Dendritic cell treated with granulocyte-macrophage colony-stimulating factor and Interleukin-4, amounts not matched to agents 40 ng/mL and 50 ng/mL, for 4 days (primary cell): ENCODE measurements at regions not wholly inside any gene's neighbourhood (a gene's known extent, or its start where the extent isn't known, plus 50 kb on each side); places are given as distances from the start of the nearest gene placed in this dataset.
A peak's percentile ranks its signal among the peaks of the same experiment; 100 is the strongest.

ENCODE experiments used
- H3K27ac Mint-ChIP-seq: one replicate; pipeline ENCODE4 v1.8.0; 2022; ENCODE audit warnings: mild to moderate bottlenecking, mixed read lengths
- H3K27me3 Mint-ChIP-seq: one replicate; pipeline ENCODE4 v1.8.0; 2022; ENCODE audit warnings: mild to moderate bottlenecking, mixed read lengths
- H3K36me3 Mint-ChIP-seq: one replicate; pipeline ENCODE4 v1.8.0; 2022; ENCODE audit warnings: low read depth, mixed read lengths
- H3K4me1 Mint-ChIP-seq: one replicate; pipeline ENCODE4 v1.8.0; 2022; ENCODE audit warnings: low read depth, mixed read lengths
- H3K4me3 Mint-ChIP-seq: one replicate; pipeline ENCODE4 v1.8.0; 2022; ENCODE audit warnings: mild to moderate bottlenecking, moderate library complexity, mixed read lengths
- H3K9me3 Mint-ChIP-seq: one replicate; pipeline ENCODE4 v1.8.0; 2022; ENCODE audit warnings: mixed read lengths
- intact Hi-C: fragments of 100-400 bp; cut with micrococcal nuclease; formaldehyde crosslinking; loops from one replicate; pipeline ENCODE4 v1.15.0; 2022

DNA sequence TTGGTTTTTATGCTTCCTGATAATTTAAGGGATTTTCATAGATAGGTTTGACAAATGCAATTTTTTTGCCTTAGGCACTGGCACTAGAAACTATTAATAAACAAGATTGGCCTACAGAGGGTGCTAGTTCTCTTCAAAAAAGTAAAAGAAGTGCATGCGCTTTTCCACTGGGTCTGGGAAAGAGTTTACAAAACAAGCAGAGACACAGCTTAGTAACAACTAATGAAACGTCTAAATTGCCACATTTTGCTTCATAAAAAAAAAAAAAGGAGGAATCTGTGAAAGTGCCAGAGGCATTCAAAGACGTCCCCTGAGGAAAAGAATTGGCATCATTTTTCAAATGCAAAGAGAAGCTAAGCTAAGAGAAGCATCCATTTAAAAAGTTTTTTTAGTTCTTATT lies 58.3 kb upstream of the EEA1 start:
- Mint-ChIP-seq H3K27me3 (no peaks in the 10 kb centered on the region), H3K4me3 (peak overlapping the region; percentile 42), H3K27ac (peak overlapping the region; percentile 92), H3K4me1 (peaks cover 8% of the 10 kb centered on the region), H3K36me3 (no peaks in the 10 kb centered on the region), H3K9me3 (no peaks in the 10 kb centered on the region)
- intact Hi-C loops = loop anchor here (2.0 to 5.0 kb wide), 5 partner anchors 110 to 1115 kb away; partner anchors contain the start of gene NUDT4

DNA sequence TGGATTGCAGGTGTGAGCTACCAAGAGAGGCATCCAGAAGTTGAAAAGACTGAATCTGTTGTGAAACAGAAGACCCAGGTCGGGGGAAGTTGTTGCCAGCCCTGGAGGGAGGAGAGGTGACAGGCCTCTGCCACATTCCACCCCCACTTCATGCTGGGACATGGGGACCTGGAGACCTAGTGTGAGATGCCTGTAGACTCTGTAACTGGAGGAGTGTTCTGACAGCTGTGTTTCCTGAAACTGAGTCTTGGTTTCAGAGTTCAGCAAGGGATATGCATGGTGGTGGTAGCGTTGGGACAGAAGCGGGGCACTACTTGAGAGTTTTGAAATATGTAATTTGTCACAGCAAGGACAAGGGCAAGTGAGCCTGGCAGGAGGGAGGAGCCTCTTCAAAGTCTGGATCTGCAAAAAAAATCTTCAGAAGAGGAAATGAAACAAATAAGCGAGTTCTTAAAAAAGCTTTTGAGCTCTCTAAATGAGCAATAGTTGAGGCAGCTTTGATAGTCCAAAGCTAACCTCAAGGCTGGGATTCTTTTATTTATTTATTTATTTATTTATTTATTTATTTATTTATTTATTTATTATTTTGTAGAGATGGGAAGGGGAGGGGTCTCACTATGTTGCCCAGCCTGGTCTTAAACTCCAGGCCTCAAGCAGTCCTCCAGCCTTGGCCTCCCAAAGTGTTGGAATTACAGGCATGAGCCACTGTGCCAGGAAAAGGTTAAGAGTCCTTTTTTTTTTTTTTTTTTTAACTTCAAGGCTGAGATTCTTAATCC lies 58.9 kb upstream of the EEA1 start:
- H3K27ac Mint-ChIP-seq = peak overlapping the region; percentile 92
- no peaks in the 10 kb centered on the region for H3K9me3 Mint-ChIP-seq
- intact Hi-C loops = loop anchor here (2.0 to 5.0 kb wide), 6 partner anchors 15 to 1114 kb away; partner anchors contain the start of gene NUDT4
- peak overlapping the region; percentile 42 for H3K4me3 Mint-ChIP-seq
- no peaks in the 10 kb centered on the region for H3K36me3 Mint-ChIP-seq
- H3K4me1 Mint-ChIP-seq = peaks cover 8% of the 10 kb centered on the region
- H3K27me3 Mint-ChIP-seq = no peaks in the 10 kb centered on the region

DNA sequence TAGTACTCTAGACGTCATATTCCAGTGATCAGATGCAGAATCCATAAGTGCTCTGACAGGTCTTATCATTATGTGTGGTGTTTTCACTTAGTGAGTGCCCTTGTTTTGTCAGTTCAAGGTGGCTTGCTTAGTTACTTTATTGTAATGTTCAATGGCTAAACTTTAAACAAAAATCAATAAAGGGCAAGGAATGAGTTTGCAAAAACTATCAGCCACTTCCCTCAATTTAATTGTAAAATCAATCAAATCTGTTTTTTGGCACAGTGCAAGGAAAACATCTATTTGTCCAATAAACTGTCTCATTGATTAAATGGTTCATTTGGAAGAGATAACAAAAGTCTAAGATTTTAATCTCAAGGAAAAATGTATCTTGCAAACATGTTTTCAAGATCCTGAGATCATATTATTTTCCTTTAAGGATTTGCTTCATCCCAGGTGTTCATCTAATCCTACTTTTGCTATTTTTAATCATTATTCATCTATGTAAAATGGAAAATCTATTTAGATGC lies 59.6 kb upstream of the EEA1 start:
- H3K27ac Mint-ChIP-seq = no peak overlapping the region
- H3K4me1 Mint-ChIP-seq = peaks cover 8% of the 10 kb centered on the region
- H3K4me3 Mint-ChIP-seq = no peak overlapping the region
- no peaks in the 10 kb centered on the region for H3K27me3 Mint-ChIP-seq
- H3K36me3 Mint-ChIP-seq = no peaks in the 10 kb centered on the region
- no peaks in the 10 kb centered on the region for H3K9me3 Mint-ChIP-seq
- intact Hi-C loops = loop anchor here (2.0 to 5.0 kb wide), 4 partner anchors 14 to 1114 kb away; partner anchors contain the start of gene NUDT4

DNA sequence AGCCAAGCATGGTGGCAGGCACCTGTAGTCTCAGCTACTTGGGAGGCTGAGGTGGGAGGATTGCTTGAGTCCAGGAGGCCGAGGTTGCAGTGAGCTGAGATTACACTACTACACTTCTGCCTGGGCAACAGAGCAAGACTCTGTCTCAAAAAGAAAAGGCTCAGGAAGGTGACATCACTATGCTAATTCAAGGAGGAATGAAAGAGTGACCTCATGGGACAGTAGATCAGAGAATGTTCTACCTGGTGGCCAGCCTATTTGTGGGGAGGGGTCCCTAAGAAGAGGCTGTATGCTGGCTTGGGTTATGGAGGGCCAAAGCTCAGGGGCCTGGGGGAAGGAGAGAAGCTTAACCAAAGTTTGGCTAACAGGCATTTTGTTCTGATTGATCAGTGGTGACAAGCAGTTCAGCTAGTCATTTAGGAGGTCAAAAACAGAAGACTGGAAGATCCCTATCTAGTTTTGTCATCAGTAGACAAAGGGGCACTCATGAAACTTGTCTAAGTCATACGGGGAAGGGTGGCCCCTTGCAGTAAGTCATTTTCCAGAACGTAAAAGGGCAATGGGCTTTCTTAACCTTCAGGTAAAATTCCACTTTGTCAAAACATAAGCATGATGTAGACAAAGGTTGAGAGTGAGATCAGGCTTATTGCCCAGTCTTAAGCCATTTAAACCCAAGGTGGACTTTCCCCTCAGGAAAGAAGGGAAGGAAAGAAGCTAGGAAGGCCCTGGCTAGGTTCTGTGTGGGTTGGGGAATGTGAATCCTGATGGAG lies 60.8 kb upstream of the EEA1 start:
- Mint-ChIP-seq H3K9me3 (no peaks in the 10 kb centered on the region), H3K4me3 (no peak overlapping the region), H3K36me3 (no peaks in the 10 kb centered on the region), H3K27me3 (no peaks in the 10 kb centered on the region), H3K4me1 (peaks cover 8% of the 10 kb centered on the region), H3K27ac (peak overlapping the region; percentile 5)
- intact Hi-C loops = loop anchor here (2.0 to 5.0 kb wide), 4 partner anchors 13 to 1112 kb away; partner anchors contain the start of gene NUDT4

DNA sequence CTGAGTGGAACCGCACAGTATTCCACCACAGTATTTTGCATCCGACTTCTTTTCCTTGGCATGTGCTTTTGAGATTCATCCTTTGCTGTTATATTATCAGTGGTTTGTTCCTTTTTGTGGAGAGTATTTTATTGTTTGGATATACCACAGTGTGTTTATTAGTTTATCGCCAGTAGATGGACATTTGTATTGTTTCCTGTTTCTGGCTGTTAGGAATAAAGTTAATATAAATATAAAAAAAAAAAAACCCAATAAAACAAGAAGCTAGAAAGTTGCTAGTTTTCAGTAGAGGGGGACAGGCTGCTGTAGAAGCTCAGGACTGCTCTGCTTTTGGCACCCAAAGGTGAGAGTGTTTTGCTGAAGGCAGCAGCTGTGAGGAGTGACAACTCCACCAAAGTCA lies 62.0 kb upstream of the EEA1 start:
- intact Hi-C loops = no loop called here
- Mint-ChIP-seq H3K4me3 (no peak overlapping the region), H3K27ac (no peak overlapping the region), H3K9me3 (no peaks in the 10 kb centered on the region), H3K27me3 (no peaks in the 10 kb centered on the region), H3K36me3 (no peaks in the 10 kb centered on the region), H3K4me1 (peaks cover 14% of the 10 kb centered on the region)

DNA sequence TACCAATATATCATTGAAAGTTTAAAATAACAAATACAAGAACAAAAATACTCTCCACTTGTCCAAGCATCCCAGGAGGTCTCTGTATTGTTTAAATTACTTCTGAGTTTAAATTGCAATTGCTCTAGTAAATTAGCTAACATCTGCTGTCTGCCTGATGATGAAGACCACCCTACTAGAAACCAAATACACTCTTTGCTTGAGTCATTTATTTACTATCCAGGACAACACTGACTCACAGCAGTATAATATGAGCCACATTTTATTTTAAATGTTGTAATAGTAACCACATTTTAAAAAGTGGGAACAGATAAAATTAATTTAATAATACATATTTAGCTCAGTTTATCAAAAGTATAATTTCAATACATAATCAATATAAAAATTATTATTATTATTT lies 62.9 kb upstream of the EEA1 start:
- Mint-ChIP-seq H3K27me3 (no peaks in the 10 kb centered on the region), H3K9me3 (no peaks in the 10 kb centered on the region), H3K4me1 (peaks cover 14% of the 10 kb centered on the region), H3K4me3 (no peak overlapping the region), H3K27ac (no peak overlapping the region), H3K36me3 (no peaks in the 10 kb centered on the region)
- intact Hi-C loops = no loop called here

DNA sequence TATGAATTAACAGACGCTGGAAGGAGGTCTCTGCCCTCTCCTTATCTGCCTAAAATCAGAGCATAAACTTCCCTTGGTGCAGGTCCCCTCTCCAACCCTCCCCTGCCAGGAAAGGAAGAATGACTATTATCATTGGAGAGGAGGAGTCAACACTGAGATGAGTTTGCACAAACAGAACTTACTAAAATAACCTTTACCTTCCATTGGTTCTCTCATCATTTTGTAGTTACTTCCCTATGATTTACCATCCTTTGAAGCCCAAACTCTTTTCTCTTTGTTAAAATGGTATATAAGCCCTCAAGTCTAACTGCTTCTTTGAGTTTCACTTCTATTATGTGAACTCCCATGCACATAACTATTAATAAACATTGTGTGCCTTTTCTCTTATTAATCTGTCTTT lies 64.2 kb upstream of the EEA1 start:
- H3K27ac Mint-ChIP-seq = no peak overlapping the region
- intact Hi-C loops = no loop called here
- no peaks in the 10 kb centered on the region for H3K36me3 Mint-ChIP-seq
- H3K4me1 Mint-ChIP-seq = peaks cover 6% of the 10 kb centered on the region
- H3K4me3 Mint-ChIP-seq = no peak overlapping the region
- H3K9me3 Mint-ChIP-seq = no peaks in the 10 kb centered on the region
- H3K27me3 Mint-ChIP-seq = no peaks in the 10 kb centered on the region

DNA sequence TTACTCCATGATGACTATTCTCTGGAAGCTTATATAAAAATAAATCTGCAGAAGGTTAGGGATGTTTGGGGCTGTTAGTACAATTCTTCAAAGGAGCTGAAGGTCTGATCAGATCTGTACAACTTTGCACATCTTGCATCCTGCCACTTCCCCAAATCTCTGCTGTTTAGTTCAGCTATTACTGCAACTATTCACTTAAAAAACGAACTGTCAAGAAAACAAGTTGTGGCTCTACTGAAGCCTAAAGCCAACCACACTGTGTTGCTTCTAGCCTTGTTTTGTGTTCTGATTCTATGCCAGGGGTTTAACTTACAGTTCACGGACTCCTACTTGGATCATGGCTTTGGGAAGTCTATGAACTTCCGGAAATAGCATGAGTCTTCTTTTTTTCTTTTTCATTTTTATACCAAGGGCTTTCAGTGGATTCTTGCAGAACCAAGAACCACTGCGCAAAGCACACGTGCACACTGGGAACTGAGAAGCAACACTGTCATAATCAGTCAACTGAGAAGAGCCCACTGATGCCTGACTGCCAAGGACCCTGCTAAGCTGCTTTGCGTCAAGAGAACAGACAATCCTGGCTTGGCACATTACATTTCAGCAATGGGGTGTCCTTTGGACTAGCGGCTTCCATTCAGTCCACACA lies 66.3 kb upstream of the EEA1 start:
- intact Hi-C loops = no loop called here
- no peak overlapping the region for H3K4me3 Mint-ChIP-seq

DNA sequence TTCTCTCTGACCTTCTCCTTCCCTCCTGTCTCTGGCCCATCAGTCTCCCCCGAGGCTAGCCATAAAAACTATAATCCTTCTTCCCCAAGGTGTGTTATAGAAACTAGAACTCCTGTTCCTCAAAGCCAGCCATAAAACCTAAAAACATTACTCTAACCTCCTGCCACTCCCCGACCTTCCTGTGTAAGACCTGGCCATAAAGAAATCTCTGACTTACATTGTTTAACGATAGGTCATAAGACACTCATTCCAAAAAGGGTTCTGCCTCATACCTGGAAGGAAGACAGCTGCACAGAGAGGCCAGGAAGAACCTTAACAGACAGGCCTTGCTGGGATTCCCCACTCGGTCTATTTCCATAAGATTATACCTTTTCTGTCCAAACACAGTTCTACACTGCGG lies 70.9 kb upstream of the EEA1 start:
- no peak overlapping the region for H3K4me3 Mint-ChIP-seq
- peaks cover 19% of the 10 kb centered on the region for H3K4me1 Mint-ChIP-seq
- H3K9me3 Mint-ChIP-seq = no peaks in the 10 kb centered on the region
- H3K27ac Mint-ChIP-seq = no peak overlapping the region
- intact Hi-C loops = no loop called here
- no peaks in the 10 kb centered on the region for H3K36me3 Mint-ChIP-seq
- no peaks in the 10 kb centered on the region for H3K27me3 Mint-ChIP-seq

More for the DNA sequence above, 66.3 kb upstream of the EEA1 start:
- peak overlapping the region; percentile 56 for H3K27ac Mint-ChIP-seq
- H3K4me1 Mint-ChIP-seq = peaks cover 12% of the 10 kb centered on the region
- H3K36me3 Mint-ChIP-seq = no peaks in the 10 kb centered on the region
- no peaks in the 10 kb centered on the region for H3K9me3 Mint-ChIP-seq
- no peaks in the 10 kb centered on the region for H3K27me3 Mint-ChIP-seq

DNA sequence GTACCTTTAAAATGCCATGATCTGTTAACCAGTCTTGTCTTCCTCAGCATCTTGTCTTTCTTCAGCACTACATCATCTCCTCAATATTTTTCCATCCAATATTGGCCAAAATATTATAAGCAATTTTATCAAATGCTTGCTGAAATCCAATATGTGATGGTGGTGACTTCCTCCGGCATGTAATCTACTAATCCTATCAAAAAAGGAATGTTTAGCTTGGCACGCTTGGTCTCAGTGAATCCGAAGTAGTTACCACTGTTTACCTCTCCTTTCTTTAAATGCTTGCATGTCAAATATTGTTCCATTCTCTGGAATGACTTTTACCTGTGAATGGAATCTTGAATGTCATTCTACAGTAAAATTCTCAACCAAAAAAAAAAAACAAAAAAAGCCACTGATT lies 72.3 kb upstream of the EEA1 start:
- intact Hi-C loops = no loop called here
- Mint-ChIP-seq H3K27me3 (no peaks in the 10 kb centered on the region), H3K27ac (peak overlapping the region; percentile 71), H3K4me1 (peaks cover 13% of the 10 kb centered on the region), H3K36me3 (no peaks in the 10 kb centered on the region), H3K9me3 (no peaks in the 10 kb centered on the region), H3K4me3 (no peak overlapping the region)

DNA sequence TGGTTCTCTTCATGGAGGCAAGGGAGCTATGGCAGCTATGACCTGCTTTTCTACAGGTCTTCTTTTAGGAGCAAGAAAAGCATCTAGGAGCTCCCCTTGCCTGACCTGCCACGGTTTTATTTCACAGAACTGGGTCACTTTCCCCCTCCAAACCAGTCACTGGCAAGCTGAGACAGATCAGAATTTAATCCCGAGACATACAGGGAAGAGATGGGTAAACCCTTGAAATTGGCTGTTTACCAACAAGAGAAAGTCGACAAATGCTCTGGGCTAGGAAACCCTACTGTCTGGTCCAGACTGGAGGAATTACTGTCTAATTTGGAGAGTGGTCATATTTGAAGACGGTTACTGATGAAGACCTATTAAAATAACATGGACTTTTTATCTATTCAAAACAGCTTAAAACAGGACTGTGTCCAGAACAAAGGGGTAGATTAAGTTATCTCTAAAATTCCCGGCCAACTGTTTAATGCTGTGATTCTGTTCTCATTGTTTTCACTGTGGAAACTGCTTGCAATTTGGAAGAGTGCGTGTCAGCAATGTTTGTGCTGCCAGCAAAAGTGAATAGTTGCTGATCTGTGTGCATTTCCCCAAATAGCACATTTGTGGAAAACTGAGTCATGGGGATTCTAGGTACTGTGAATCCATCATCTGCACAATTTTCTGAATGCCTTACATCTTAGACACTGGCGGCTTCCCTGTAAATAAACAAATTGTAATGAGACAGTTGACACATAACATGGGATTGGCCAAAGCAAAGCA lies 73.4 kb upstream of the EEA1 start:
- intact Hi-C loops = loop anchor here (2.0 kb wide), 1 partner anchor 14 kb away; no protein-coding TSS in a partner anchor
- no peaks in the 10 kb centered on the region for H3K27me3 Mint-ChIP-seq
- no peaks in the 10 kb centered on the region for H3K9me3 Mint-ChIP-seq
- H3K36me3 Mint-ChIP-seq = no peaks in the 10 kb centered on the region
- H3K4me3 Mint-ChIP-seq = no peak overlapping the region
- peaks cover 13% of the 10 kb centered on the region for H3K4me1 Mint-ChIP-seq
- peak overlapping the region; percentile 71 for H3K27ac Mint-ChIP-seq

DNA sequence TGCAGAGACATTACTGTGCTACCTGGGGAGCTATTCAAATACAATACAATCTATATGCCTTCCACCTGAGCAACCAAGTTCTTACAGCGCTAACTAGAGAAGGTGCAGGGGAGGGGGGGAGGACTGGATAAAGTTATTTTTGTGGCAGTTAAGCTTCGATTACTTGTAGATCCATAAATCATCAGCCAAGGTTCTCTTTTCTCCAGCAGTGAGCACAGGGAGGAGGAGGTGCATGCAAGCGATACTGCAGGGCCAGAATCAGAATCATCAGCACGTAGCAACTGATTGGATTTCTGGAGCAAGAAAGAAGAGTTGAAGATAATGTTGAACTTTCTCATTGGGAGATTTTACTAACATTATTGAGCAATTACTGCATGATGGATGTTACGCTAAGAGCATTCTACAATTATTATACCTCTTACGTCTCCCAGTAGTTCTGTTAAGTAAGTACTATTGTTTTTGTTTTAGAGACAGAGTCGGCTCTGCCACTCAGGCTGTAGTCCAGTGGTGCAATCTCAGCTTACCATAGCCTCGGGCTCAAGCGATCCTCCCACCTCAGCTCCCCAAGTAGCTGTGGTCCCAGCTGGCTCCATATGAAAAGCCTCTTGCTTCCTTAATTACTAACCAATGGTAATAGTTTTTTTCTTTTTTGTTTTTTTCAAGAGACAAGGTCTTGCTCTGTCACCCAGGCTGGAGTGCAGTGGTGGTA lies 74.6 kb upstream of the EEA1 start:
- Mint-ChIP-seq H3K4me1 (peaks cover 11% of the 10 kb centered on the region), H3K36me3 (no peaks in the 10 kb centered on the region), H3K4me3 (no peak overlapping the region), H3K9me3 (no peaks in the 10 kb centered on the region), H3K27me3 (no peaks in the 10 kb centered on the region), H3K27ac (peak overlapping the region; percentile 71)
- intact Hi-C loops = loop anchor here (2.0 kb wide), 1 partner anchor 15 kb away; no protein-coding TSS in a partner anchor

DNA sequence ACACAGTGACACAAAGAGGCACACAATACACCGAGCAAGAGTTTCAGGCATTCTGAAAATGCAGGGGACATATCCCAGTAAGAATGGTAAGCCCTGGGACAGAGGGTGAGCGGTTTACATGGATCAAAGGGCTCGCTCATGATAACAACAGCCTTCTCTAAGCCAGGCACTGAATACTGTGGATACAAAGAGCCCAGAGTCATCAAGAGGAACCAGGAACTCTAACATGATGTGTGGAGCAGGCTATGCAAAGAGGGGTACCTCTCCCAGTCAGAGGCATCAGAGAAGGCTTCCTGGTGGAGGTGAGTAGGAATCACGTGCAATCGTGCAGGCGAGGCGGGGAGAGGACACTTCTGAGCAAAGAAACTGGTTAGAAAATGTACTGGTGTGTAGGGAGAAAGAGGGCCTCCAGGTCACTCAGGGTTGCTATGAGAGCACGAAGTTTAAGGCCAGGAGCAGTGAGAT lies 76.9 kb upstream of the EEA1 start:
- no peaks in the 10 kb centered on the region for H3K9me3 Mint-ChIP-seq
- intact Hi-C loops = no loop called here
- peaks cover 7% of the 10 kb centered on the region for H3K4me1 Mint-ChIP-seq
- H3K4me3 Mint-ChIP-seq = no peak overlapping the region
- no peaks in the 10 kb centered on the region for H3K36me3 Mint-ChIP-seq
- no peaks in the 10 kb centered on the region for H3K27me3 Mint-ChIP-seq
- no peak overlapping the region for H3K27ac Mint-ChIP-seq
